ENCODE measurements at regions not wholly inside any gene's neighbourhood (a gene's known extent, or its start where the extent isn't known, plus 50 kb on each side); places are given as distances from the start of the nearest gene placed in this dataset.

- no peak for DNase-seq
Measured at GRCh38 chr5:4541334-4541733, 598.8 kb upstream of the ADAMTS16 start.

DNA sequence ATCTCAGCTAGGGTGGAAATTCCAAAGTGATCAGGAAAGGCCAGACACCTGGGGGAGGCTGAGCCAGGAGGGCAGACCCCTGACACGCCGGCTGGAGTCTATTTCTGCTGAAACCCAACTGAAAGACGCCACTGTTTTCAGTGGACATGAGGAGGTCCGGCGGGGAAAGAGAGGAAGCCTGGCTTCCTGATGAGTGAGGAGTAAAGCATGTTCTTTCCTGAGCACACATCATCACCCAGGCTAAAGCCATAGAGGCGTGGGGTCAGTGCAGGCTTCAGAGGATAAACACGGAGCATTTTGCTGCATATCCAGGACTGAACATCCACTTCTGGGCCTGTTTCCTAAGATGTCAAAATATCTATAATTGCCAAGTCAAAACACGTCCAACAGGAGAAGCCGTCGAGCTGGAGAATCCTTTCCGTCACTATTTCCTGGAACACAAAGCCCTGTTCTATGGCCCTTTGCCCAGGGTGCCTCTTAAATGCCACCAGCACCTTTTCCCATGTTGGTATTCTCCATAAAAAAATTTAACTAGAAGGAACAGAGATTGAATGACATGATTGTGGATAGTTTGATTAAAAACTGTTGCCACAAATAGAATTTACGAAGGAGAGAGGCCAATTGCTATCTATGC, 597.9 kb upstream of the ADAMTS16 start:
- no peak for DNase-seq

DNA sequence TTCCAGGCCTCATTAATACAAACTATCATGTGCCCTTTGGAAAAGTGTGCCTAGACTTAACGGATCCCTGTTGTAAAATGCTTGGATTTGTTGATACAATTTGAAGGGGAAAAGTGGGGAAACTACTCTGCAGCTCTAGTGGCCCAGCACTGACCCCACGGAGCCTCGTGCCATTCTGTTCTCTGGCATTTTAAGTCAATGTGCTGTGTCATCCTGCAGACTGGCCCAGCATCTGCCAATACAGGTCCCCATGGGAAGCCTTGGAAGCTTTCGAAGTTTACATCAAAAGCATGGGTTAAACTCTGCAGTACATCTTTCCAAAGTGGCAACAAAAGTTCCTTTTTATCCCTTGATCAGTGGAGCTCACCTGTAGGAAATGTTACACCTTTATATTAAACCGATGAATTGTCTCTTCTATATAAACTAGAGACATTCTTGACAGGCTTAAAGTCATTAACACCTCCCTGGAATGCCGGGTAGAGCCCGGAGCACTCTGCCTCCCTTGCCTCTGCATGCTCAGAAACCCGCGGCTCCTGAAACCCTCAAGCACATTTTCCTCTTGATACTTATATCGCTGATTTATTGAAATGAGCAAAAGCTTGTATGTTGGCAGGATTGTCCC, 596.0 kb upstream of the ADAMTS16 start:
- no peak for DNase-seq

- no peak for DNase-seq
Measured at GRCh38 chr5:4547547-4547946, 592.6 kb upstream of the ADAMTS16 start.

- no peak for DNase-seq
Measured at GRCh38 chr5:4548341-4548740, 591.8 kb upstream of the ADAMTS16 start.

DNA sequence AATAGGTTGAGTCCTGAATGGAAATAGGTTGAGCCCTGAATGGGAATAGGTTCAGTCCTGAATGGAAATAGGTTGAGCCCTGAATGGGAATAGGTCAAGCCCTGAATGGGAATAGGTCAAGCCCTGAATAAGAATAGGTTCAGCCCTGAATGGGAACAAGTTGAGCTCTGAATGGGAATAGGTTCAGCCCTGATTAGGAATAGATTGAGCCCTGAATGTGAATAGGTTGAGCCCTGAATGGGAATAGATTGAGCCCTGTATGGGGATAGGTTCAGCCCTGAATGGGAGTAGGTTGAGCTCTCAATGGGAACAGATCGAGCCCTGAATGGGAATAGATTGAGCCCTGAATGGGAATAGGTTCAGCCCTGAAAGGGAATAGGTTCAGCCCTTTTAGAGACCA, 590.8 kb upstream of the ADAMTS16 start:
- DNase-seq = no peak

- no peak for DNase-seq
Measured at GRCh38 chr5:4551034-4551433, 589.1 kb upstream of the ADAMTS16 start.

DNA sequence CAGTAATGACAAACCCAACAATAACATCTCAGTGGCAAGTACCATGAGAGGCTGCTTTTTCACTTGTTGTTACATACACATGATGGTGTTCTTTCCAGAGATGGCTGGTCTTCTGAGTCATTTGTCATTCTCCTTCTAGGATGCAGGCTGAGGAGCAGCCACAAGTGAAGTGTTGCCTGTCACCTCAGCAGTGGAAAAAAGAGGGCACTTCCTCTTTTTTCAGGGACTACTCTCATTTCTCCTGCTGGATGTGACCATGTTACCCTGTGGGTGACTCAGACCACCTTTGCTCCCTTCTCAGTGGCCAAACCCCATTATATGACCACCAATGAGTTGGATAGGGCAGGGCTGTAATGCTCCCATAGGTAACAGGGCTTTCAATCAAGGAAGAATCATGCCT, 587.0 kb upstream of the ADAMTS16 start:
- DNase-seq = no peak

DNA sequence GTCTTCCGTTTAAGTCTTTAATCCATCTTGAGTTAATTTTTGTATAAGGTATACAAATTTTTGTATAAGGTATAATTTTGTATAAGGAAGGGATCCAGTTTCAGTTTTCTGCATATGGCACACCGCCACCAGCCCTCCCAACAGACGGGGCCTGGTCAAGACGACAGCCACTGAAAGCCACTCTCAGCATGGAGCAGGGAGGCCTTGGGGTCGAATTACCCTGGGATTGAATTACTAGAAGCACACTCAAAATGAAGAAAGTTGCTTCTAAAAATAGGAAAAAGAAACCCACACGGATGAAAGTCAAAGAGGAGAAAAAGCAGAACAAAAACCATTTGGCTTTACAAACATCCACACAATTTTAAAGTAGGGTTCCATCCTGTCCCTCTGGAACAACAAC, 586.2 kb upstream of the ADAMTS16 start:
- no peak for DNase-seq

DNA sequence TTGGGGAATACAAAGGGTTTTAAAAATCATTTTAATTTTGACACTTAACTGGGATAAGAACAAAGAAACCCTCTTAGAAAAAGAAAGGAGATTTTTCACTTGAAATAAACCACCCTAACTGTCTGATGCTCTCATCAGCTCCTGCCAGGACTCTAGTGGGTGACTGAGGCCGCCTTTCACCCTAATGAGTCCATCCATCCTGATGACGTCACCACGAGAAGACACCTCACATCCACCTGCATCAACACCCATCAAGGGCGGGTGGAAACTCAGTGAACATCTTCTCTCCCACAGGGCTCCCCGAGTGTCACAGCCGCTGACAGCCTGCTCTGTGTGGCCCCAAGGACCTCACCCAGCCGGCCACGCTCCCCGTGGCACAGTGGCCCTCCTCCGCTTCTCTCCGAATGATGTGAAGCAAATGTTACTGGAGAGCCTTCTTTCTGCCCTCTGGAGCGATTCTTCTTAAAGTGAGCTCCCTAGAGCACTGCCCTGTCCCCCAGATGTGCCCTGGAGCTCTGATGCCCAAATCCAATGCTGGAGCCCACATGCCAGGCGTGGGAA, 584.3 kb upstream of the ADAMTS16 start:
- DNase-seq = no peak

DNA sequence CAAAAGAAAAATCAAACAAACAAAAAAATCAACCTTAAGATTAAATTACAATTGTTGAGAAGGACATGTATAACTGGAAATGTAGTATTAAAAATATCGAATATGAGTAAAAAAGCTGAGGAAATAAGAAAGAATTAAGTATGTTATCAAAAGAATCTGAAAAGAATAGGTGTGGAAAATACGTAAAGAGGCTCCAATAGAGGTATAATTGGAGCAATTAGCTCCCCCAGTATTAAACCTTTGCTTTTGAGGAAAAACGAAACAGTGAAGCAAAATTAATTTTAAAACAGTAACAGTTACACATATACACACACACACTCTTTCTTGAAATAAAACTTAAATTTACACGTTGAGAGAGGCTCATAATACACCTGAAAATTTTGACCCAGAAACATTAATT, 578.7 kb upstream of the ADAMTS16 start:
- no peak for DNase-seq

- no peak for DNase-seq
Measured at GRCh38 chr5:4563400-4563799, 576.7 kb upstream of the ADAMTS16 start.

GRCh38 chr5:4570047-4570995, 569.8 kb upstream of the ADAMTS16 start:
- no peak for DNase-seq

DNA sequence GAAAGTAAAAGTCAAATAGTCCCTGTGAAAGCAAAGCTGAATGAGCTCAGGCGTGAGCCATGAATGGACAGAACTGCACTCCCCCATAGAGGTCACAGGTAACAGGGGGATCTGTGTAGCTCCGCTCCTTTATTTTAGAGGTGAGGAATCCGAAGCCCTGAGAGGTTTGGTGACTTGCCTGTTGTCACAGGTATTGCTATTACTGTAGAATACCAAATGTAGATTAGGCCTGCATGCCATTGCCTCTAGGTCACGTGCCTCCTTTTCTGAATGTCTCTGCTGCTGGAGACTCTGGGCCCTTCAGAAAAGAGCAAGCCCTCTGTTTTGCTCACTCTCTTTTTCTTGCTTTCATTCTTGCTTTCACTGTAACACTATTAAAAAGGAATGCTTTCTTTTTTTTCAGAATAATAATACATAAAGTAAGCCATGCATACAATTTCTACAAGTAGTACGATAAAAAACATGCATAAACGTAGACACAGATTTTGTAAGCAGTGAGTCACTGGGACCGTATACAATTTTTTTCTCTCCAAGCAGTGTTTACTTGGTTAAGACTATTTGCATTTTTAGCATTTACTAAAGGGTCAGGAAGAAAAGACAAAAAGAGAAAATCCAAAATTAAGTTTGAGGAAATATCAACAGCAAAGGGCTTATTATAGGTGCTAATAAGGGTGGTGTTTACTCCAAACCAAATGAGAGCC, 568.7 kb upstream of the ADAMTS16 start:
- DNase-seq = no peak

- no peak for DNase-seq
Measured at GRCh38 chr5:4572311-4573100, 567.6 kb upstream of the ADAMTS16 start.

DNA sequence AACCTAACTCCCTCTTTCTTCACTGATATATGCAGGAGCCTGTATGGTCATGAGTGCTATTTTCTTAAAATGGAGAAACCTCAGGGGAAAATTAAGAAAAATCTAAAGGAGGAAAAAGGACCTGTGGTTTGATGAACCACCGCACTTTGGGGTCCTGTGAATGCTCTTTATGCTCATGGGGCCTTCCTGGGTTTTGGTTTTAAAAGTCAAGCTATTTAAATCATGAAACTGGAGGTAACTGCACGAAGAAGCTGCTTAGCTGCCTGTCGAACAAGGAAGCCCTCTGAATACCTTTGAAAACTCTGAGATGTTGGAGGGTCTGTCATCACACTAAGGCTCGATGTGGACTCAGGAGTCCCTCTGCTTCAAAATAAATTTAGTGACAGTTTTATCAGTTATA, 564.5 kb upstream of the ADAMTS16 start:
- no peak for DNase-seq

GRCh38 chr5:4576161-4576748, 563.9 kb upstream of the ADAMTS16 start:
- DNase-seq = no peak

DNA sequence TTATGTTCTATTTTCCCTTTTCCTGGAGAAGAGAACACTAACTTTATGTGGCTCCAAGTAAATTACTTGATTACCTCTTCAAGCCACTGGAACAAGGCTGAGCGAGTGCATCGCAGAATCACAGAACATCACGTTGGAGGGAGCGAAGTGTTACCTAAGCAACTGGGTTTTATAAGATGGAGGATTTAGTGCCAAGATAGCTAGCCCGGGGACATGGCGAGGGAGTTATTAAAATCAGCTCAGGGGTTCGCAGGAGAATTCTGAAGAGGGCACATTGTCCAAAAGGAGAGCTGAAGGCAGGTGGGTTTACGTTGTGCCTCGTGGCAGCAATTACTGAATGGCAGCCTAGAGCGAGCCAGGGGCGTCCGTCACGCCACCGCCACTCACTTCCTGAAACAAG, 563.2 kb upstream of the ADAMTS16 start:
- DNase-seq = no peak

GRCh38 chr5:4579679-4580078, 560.5 kb upstream of the ADAMTS16 start:
- no peak for DNase-seq

DNA sequence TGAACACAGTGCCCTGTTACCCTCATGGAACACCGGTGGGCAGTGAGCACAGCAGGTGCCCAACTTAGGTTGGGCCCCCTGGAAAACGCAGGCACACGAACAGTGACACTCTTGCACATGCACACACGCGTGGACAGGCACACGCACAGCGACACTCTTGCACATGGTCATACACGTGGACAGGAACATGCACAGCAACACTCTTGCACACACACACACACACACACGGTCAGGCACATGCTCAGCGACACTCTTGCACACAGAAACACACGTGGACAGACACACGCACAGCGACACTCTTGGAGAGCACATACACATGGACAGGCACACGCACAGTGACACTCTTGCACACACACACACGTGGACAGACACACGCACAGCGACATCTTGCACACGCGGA, 559.4 kb upstream of the ADAMTS16 start:
- no peak for DNase-seq

DNA sequence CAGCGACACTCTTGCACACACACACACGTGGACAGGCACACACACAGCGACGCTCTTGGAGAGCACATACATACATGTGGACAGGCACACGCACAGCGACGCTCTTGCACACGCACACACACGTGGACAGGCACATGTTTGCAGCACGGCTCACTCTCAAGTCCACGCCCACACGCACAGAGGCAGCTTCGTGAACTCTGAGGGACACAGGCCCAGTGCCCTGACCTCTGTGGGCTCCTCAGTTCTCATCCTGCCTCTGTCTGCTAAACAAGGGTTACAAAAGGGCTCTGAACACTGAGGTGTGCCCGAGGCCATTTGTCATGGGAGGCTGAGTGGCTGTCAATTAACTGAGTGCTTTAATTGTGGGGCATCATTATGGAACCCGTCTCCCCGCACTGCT, 558.8 kb upstream of the ADAMTS16 start:
- no peak for DNase-seq

GRCh38 chr5:4584982-4585381, 555.1 kb upstream of the ADAMTS16 start:
- no peak for DNase-seq

All from activated CD4-positive, CD25-positive, alpha-beta regulatory T cell treated with anti-CD3 and anti-CD28 coated beads, Interleukin-2, amount 50 U/mL, for 72 hours (primary cell).